ENCODE measurements at regions not wholly inside any gene's neighbourhood (a gene's known extent, or its start where the extent isn't known, plus 50 kb on each side); places are given as distances from the start of the nearest gene placed in this dataset.

DNA sequence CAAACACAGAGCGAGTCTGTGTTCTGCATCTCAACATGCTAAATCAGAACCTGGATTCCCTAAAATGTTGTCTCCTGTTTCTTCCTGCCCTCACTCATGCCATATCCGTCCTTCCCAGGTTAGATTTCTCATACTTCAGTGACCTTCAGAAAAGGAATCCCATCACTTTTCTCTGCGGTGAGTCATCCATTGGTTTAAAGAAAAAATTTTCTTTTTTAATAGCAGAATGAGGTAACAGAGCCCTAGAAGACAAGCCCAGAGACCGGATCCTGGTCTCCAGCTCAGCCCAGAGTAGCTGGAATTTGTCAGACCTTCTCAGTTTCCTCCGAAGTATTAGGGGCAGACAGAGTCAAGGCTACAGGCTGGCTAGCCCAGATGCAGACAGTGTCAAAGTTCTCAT lies 143.2 kb upstream of the DMRT1 start:
- no peaks in the 10 kb centered on the region for H3K36me3 Mint-ChIP-seq (ENCODE audit: low read depth)
- intact Hi-C loops (cut with DNase I, micrococcal nuclease), result no loop called here
- no peaks in the 10 kb centered on the region for H3K4me1 ChIP-seq (ENCODE audit: insufficient read depth, low read length)
- peaks cover 11% of the 10 kb centered on the region for H3K27me3 Mint-ChIP-seq
- no peaks in the 10 kb centered on the region for H3K36me3 ChIP-seq (ENCODE audit: insufficient read depth, low read length)
- no peak overlapping the region for H3K27ac ChIP-seq (ENCODE audit: low read depth in 1 of 2, low read length in 2 of 2)
- ChIA-PET CTCF (no interaction called here), POLR2A (no interaction called here)
- TF ChIP-seq, protein P1, sequence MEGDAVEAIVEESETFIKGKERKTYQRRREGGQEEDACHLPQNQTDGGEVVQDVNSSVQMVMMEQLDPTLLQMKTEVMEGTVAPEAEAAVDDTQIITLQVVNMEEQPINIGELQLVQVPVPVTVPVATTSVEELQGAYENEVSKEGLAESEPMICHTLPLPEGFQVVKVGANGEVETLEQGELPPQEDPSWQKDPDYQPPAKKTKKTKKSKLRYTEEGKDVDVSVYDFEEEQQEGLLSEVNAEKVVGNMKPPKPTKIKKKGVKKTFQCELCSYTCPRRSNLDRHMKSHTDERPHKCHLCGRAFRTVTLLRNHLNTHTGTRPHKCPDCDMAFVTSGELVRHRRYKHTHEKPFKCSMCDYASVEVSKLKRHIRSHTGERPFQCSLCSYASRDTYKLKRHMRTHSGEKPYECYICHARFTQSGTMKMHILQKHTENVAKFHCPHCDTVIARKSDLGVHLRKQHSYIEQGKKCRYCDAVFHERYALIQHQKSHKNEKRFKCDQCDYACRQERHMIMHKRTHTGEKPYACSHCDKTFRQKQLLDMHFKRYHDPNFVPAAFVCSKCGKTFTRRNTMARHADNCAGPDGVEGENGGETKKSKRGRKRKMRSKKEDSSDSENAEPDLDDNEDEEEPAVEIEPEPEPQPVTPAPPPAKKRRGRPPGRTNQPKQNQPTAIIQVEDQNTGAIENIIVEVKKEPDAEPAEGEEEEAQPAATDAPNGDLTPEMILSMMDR (IDR thresholded peaks at IDR 0.05), result no peak
- no peaks in the 10 kb centered on the region for H3K9me3 Mint-ChIP-seq
- no peak overlapping the region for H3K27ac Mint-ChIP-seq
- H3K27me3 ChIP-seq (ENCODE audit: control insufficient read depth in 1 of 2, insufficient read depth in 2 of 2, low read length in 2 of 2), result no peaks in the 10 kb centered on the region
- H3K4me3 ChIP-seq (ENCODE audit: low read length), result no peak overlapping the region
- peaks cover 7% of the 10 kb centered on the region for H3K4me1 Mint-ChIP-seq (ENCODE audit: low read depth)
- no peak for ATAC-seq (ENCODE audit: poor library complexity)
- H3K4me3 Mint-ChIP-seq, result no peak overlapping the region
- H3K9me3 ChIP-seq (ENCODE audit: control insufficient read depth in 1 of 2, insufficient read depth in 1 of 2, low read length in 2 of 2), result no peaks in the 10 kb centered on the region
- DNase-seq, result no peak

DNA sequence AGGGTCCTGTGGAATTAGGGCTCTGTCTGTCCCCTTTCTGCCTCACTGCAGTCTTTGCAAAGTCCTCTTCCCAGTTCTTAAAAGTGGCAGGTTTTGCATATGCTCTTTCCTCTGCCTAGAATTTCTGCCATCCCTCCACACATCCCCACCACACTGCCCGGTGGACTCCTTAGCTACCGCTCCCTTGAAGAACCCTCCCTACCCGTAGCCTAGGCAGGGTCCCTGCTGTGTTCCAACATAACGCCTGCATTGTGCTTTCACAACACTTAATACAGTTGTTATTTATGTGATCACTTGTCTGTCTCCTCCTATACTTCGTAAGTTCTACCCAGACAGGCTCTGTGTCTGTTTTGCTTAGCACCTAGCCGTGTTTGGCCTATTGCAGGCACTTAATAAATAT lies 142.5 kb upstream of the DMRT1 start:
- intact Hi-C loops (cut with DNase I, micrococcal nuclease), result loop anchor here in 1 of 2 experiments (1.0 kb wide), 1 partner anchor 8 kb away; no protein-coding TSS in a partner anchor
- no peak overlapping the region for H3K4me3 ChIP-seq (ENCODE audit: low read length)
- ChIA-PET POLR2A (no interaction called here), CTCF (no interaction called here)
- no peaks in the 10 kb centered on the region for H3K9me3 ChIP-seq (ENCODE audit: control insufficient read depth in 1 of 2, insufficient read depth in 1 of 2, low read length in 2 of 2)
- Mint-ChIP-seq H3K36me3 (ENCODE audit: low read depth) (no peaks in the 10 kb centered on the region), H3K9me3 (no peaks in the 10 kb centered on the region), H3K27ac (no peak overlapping the region), H3K4me1 (ENCODE audit: low read depth) (peaks cover under 1% of the 10 kb centered on the region), H3K27me3 (peaks cover 5% of the 10 kb centered on the region), H3K4me3 (no peak overlapping the region)
- no peak overlapping the region for H3K27ac ChIP-seq (ENCODE audit: low read depth in 1 of 2, low read length in 2 of 2)
- no peak for DNase-seq
- no peaks in the 10 kb centered on the region for H3K27me3 ChIP-seq (ENCODE audit: control insufficient read depth in 1 of 2, insufficient read depth in 2 of 2, low read length in 2 of 2)
- TF ChIP-seq, protein P1 (IDR thresholded peaks at IDR 0.05), result no peak
- no peaks in the 10 kb centered on the region for H3K36me3 ChIP-seq (ENCODE audit: insufficient read depth, low read length)
- no peaks in the 10 kb centered on the region for H3K4me1 ChIP-seq (ENCODE audit: insufficient read depth, low read length)
- ATAC-seq (ENCODE audit: poor library complexity), result no peak

DNA sequence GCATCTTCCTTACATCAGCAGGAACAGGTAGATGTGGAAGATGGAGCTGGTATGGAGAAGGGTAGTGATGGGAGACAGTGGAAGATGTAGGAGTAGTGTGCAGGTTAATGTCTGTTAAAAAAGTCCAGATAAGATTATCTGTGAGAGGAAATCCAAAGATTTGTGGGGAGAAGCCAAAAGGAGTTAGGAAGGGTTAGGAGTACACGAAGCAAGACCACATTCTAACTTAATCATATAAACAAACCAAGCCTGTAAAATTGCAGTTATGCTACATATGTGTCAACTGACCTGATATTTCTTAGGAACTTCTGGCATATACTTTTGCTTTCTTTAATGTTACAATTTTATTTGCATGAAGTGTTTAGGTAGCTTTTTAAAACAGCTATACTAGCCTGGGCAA lies 142.1 kb upstream of the DMRT1 start:
- peaks cover 5% of the 10 kb centered on the region for H3K27me3 Mint-ChIP-seq
- H3K4me3 ChIP-seq (ENCODE audit: low read length), result no peak overlapping the region
- DNase-seq (no peak), ATAC-seq (ENCODE audit: poor library complexity) (no peak)
- H3K4me1 Mint-ChIP-seq (ENCODE audit: low read depth), result no peaks in the 10 kb centered on the region
- CTCF ChIA-PET, result no interaction called here
- TF ChIP-seq, protein P1 (IDR thresholded peaks at IDR 0.05), result no peak
- H3K4me1 ChIP-seq (ENCODE audit: insufficient read depth, low read length), result no peaks in the 10 kb centered on the region
- H3K27me3 ChIP-seq (ENCODE audit: control insufficient read depth in 1 of 2, insufficient read depth in 2 of 2, low read length in 2 of 2), result no peaks in the 10 kb centered on the region
- H3K36me3 ChIP-seq (ENCODE audit: insufficient read depth, low read length), result no peaks in the 10 kb centered on the region
- no peak overlapping the region for H3K4me3 Mint-ChIP-seq
- no peaks in the 10 kb centered on the region for H3K9me3 ChIP-seq (ENCODE audit: control insufficient read depth in 1 of 2, insufficient read depth in 1 of 2, low read length in 2 of 2)
- no peaks in the 10 kb centered on the region for H3K36me3 Mint-ChIP-seq (ENCODE audit: low read depth)
- H3K27ac ChIP-seq (ENCODE audit: low read depth in 1 of 2, low read length in 2 of 2), result no peak overlapping the region
- intact Hi-C loops (cut with DNase I, micrococcal nuclease), result loop anchor here in 1 of 2 experiments (1.0 kb wide), 1 partner anchor 8 kb away; no protein-coding TSS in a partner anchor
- H3K9me3 Mint-ChIP-seq, result no peaks in the 10 kb centered on the region
- H3K27ac Mint-ChIP-seq, result no peak overlapping the region
- POLR2A ChIA-PET, result no interaction called here
